ENCODE measurements at regions not wholly inside any gene's neighbourhood (a gene's known extent, or its start where the extent isn't known, plus 50 kb on each side); places are given as distances from the start of the nearest gene placed in this dataset.
"Not testable (repeated sequence)": the region's sequence is repeated elsewhere in the genome, so short reads cannot be mapped to it uniquely, and the experiment has no call there.

DNA sequence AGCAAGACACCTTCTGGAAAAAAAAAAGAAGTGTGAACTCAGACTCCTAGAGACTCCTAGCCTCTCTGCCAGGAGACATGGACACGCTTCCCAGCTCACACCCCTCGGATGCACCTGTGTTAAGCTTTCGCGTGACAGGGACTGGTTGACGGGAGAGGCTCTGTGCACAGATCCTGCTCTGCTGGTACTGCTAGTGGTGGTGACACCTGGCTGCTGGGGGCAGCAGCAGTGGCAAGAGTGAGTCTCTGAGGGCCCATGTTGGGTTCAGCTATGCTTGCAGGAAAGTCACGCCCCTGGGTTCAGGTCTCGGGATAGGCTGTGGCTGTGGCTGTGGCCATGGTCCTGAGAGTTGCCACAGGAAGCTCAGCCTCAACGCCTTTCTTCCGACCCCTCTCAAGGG is 81.1 kb downstream of the XRCC2 start:
- no peaks in the 10 kb centered on the region for H3K9me3 ChIP-seq (ENCODE audit: control insufficient read depth, insufficient read depth, low read length)
- H3K9ac ChIP-seq (ENCODE audit: low read depth, low read length) = no peak overlapping the region

DNA sequence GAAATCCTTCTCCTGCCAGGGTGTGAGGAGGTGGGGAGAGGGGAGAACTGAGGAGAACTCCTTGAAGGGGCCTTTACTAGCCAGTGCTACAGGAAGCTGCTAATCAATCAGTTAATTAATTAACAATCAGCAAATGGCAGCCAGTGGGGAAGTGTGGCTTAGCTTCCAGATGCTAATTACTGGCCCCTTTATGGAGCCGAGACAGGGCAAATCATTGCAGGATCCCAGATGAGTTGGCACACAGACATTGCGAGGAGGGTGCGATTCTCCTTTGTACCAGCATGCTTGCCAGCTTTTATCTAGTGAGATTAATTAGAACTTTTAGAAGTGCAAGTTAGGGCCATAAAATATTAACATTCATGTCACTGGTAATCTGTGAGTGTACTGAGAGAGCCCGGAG is 84.0 kb downstream of the XRCC2 start:
- Histone ChIP-seq H3K36me3 (ENCODE audit: insufficient read depth, low read length) (no peaks in the 10 kb centered on the region), H3K9ac (ENCODE audit: low read depth, low read length) (no peak overlapping the region), H3K4me1 (ENCODE audit: insufficient read depth, low read length) (no peaks in the 10 kb centered on the region), H3K9me3 (ENCODE audit: control insufficient read depth, insufficient read depth, low read length) (no peaks in the 10 kb centered on the region)

More for the DNA sequence above, 81.1 kb downstream of the XRCC2 start:
- H3K36me3 ChIP-seq (ENCODE audit: insufficient read depth, low read length) = no peaks in the 10 kb centered on the region
- H3K4me1 ChIP-seq (ENCODE audit: insufficient read depth, low read length) = no peaks in the 10 kb centered on the region

DNA sequence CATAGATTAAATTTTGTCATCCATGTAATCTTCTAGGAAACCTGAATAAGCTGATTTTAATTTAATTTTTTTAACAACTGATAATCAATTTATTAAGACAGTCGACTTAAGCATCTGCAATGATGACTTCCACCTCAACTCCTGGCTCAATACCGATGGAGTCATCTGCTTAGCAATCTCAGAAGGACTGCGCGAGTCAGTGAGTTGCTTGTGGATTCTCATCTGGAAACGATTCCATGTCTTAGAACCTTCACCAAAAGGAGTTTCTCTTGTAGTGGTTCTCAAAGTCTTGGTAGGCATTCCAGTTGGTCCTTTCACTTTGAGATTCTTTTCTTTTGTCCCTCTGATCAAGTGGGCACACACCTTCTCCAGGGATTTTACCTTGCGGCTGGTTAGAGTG is 85.5 kb downstream of the XRCC2 start:
- H3K36me3 ChIP-seq (ENCODE audit: insufficient read depth, low read length) = no peaks in the 10 kb centered on the region

DNA sequence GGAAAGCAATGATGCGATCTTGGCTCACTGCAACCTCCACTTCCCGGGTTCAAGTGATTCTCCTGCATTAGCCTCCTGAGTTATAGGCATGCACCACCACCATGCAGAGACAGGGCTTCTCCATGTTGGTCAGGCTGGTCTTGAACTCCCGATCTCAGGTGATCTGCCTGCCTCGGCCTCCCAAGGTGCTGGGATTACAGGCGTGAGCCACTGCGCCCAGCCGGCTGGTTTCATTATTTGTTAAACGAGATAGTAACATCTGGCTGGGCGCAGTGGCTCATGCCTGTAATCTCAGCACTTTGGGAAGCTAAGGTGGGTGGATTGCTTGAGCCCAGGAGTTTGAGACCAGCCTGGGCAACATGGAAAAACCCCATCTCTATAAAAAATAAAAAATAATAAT is 86.1 kb downstream of the XRCC2 start:
- not testable (repeated sequence) for H3K36me3 ChIP-seq (ENCODE audit: insufficient read depth, low read length); H3K9me3 ChIP-seq (ENCODE audit: control insufficient read depth, insufficient read depth, low read length); H3K9ac ChIP-seq (ENCODE audit: low read depth, low read length); H3K4me1 ChIP-seq (ENCODE audit: insufficient read depth, low read length)

More for the DNA sequence above, 85.5 kb downstream of the XRCC2 start:
- H3K9ac ChIP-seq (ENCODE audit: low read depth, low read length) = no peak overlapping the region
- no peaks in the 10 kb centered on the region for H3K9me3 ChIP-seq (ENCODE audit: control insufficient read depth, insufficient read depth, low read length)
- no peaks in the 10 kb centered on the region for H3K4me1 ChIP-seq (ENCODE audit: insufficient read depth, low read length)

DNA sequence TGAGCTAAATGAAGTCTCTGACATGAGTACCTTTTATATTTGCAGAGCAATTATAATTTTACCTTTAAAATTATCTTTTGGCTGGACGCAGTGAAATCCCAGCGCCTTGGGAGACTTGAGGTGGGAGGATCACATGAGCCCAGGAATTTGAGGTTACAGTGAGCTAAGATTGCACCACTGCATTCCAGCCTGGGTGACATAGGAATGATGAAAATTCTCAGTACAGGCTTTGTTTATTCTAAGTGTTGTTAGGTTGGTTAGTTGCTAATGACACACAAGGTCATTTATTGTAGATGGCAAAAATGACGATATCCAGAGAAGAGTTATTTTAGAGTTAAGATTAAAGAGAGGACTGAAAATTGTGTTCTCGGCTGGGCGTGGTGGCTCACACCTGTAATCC is 87.6 kb downstream of the XRCC2 start:
- no peaks in the 10 kb centered on the region for H3K36me3 ChIP-seq (ENCODE audit: insufficient read depth, low read length)
- no peak overlapping the region for H3K9ac ChIP-seq (ENCODE audit: low read depth, low read length)
- no peaks in the 10 kb centered on the region for H3K4me1 ChIP-seq (ENCODE audit: insufficient read depth, low read length)
- no peaks in the 10 kb centered on the region for H3K9me3 ChIP-seq (ENCODE audit: control insufficient read depth, insufficient read depth, low read length)

DNA sequence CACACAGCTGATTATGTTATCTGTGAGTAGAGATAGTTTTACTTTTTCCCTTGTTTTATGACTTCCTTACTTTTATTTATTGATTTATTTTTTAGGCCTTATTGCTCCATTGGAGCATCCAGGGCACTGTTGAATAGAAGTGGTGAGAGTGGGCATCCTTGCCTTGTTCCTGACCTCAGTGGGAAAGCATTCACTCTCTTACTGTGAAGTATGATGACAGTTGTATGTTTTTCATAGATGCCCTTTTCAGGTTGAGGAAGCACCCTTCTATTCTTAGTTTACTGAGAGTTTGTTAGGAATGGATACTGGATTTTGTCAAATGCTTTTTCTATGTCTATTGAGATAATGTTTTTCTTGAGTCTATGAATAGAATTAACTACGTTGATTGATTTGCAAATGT is 88.6 kb downstream of the XRCC2 start:
- Histone ChIP-seq H3K36me3 (ENCODE audit: insufficient read depth, low read length) (no peaks in the 10 kb centered on the region), H3K4me1 (ENCODE audit: insufficient read depth, low read length) (no peaks in the 10 kb centered on the region), H3K9me3 (ENCODE audit: control insufficient read depth, insufficient read depth, low read length) (no peaks in the 10 kb centered on the region), H3K9ac (ENCODE audit: low read depth, low read length) (no peak overlapping the region)

DNA sequence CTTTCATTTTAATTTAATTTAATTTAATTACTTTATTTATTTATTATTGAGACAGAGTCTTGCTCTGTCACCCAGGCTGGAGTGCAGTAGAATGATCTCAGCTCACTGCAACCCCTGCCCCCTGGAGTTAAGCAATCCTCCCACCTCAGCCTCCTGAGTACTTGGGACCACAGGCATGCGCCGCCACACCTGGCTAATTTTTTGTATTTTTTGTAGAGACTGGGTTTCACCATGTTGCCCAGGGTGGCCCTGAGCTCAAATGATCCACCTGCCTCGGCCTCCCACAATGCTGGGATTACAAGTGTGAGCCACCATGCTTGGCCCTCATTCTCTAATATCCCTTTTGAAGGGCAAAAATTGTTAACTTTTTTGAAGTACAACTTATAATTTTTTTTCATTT is 92.9 kb downstream of the XRCC2 start:
- Histone ChIP-seq H3K9ac (ENCODE audit: low read depth, low read length) (no peak overlapping the region), H3K4me1 (ENCODE audit: insufficient read depth, low read length) (no peaks in the 10 kb centered on the region), H3K9me3 (ENCODE audit: control insufficient read depth, insufficient read depth, low read length) (no peaks in the 10 kb centered on the region), H3K36me3 (ENCODE audit: insufficient read depth, low read length) (no peaks in the 10 kb centered on the region)

DNA sequence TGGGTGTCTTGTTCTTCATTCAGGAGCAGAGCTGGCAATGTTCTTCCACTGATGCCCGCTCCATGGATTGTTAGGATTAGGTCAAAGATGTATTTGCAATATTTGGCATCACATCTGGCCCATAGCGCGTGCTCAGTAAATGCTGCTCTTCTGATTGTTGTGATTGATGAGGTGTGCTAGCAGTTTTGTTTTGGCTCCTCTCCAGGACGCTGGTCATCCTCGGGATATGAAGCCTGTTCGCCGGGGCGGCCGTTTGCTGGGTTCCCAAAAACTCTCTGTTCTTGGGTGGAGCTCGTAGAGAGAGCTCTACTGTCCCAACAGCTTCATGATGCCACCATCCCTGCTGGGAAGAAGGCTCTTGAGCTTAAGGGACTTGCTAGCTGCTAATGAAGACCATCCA is 96.9 kb downstream of the XRCC2 start:
- H3K9me3 ChIP-seq (ENCODE audit: control insufficient read depth, insufficient read depth, low read length) = no peaks in the 10 kb centered on the region
- no peak overlapping the region for H3K9ac ChIP-seq (ENCODE audit: low read depth, low read length)
- no peaks in the 10 kb centered on the region for H3K4me1 ChIP-seq (ENCODE audit: insufficient read depth, low read length)
- H3K36me3 ChIP-seq (ENCODE audit: insufficient read depth, low read length) = 0 out of 2 replicates have a peak, but pooled peaks cover 2% of the 10 kb centered on the region

DNA sequence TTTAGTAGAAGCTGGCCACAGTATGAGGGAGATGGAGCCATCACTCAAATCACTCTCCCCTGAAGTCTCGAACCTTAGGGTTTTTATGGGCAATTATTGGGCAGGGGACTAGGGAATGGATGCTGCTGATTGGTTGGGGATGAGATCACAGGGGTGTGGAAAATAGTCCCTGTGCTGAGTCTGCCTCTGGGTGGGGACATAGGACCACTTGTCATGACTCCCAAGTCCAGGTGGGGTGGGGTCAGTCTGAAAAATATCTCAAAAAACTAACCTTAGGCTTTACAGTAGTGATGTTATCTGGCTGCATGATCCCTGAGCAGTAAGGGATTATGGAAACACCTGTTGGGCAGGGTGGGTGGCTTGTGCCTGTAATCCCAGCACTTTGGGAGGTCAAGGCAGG is 98.6 kb downstream of the XRCC2 start:
- Histone ChIP-seq H3K9ac (ENCODE audit: low read depth, low read length) (no peak overlapping the region), H3K9me3 (ENCODE audit: control insufficient read depth, insufficient read depth, low read length) (no peaks in the 10 kb centered on the region), H3K36me3 (ENCODE audit: insufficient read depth, low read length) (0 out of 2 replicates have a peak, but pooled peaks cover 2% of the 10 kb centered on the region), H3K4me1 (ENCODE audit: insufficient read depth, low read length) (no peaks in the 10 kb centered on the region)

DNA sequence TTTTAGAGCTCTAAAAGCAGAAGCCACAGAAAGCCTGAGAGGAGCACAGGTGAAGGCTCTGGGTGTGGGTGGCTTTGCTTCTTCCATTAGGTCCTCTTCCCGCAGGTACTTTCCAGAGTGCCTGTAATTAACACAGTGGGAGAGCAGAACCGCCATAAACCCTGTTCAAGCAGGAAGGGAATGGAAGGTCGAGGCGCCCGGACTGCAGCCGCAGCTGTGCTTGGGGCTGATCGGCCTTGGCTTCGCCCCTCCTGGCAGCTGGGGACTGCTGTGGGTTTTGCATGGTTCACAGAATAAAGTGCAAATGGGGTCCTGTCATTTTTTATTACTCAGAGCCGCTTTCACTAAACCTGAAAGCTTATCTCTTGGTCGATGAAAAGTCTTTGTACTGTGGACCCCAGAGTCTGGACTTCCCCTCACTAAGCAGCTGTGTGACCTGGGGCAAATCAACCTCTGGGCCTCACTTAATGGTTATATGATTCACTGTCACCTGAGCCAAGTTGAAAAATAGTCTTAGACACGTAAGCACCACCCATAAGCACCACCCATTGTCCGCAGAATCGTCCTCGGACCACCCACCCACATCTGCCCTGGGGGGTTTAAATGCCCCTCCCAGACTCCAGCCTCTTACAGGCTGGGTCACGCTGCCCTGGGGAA is 100.9 kb downstream of the XRCC2 start:
- Histone ChIP-seq H3K9me3 (ENCODE audit: control insufficient read depth, insufficient read depth, low read length) (no peaks in the 10 kb centered on the region), H3K4me1 (ENCODE audit: insufficient read depth, low read length) (no peaks in the 10 kb centered on the region), H3K36me3 (ENCODE audit: insufficient read depth, low read length) (0 out of 2 replicates have a peak, but pooled peaks cover 2% of the 10 kb centered on the region), H3K9ac (ENCODE audit: low read depth, low read length) (no peak overlapping the region)

DNA sequence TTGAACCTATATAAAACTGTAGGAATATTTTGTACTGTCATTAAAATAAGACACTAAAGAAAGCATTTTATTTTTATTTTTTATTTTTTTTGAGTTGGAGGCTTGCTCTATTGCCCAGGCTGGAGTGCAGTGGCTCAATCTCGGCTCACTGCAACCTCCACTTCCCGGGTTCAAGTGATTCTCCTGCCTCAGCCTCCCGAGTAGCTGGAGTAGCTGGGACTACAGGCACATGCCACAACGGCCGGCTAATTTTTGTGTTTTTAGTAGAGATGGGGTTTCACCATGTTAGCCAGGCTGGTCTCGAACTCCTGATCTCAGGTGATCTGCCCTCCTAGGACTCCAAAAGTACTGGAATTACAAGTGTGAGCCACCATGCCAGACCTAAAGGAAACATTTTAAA is 102.8 kb downstream of the XRCC2 start:
- not testable (repeated sequence) for H3K9ac ChIP-seq (ENCODE audit: low read depth, low read length); H3K4me1 ChIP-seq (ENCODE audit: insufficient read depth, low read length); H3K36me3 ChIP-seq (ENCODE audit: insufficient read depth, low read length); H3K9me3 ChIP-seq (ENCODE audit: control insufficient read depth, insufficient read depth, low read length)

DNA sequence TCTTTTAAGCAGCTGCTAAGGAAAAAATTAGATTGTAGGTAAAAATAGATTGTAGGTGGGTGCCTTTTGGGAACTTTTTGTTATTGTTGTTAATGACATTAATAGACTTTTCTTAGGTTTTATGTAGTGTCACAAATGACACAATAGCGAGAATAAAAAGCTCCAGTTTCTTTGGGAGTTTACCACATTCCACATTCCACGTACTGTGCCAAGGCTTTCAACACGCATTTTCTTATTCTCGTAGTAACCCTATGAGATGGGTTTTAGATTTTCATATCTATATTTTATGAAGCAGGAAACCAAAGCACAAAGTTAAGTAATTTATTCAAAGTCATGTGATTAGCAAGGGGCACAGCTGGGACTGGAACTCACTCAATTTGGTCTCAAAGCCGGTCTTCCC is 103.8 kb downstream of the XRCC2 start:
- H3K9me3 ChIP-seq (ENCODE audit: control insufficient read depth, insufficient read depth, low read length) = no peaks in the 10 kb centered on the region
- H3K36me3 ChIP-seq (ENCODE audit: insufficient read depth, low read length) = 0 out of 2 replicates have a peak, but pooled peaks cover 2% of the 10 kb centered on the region
- H3K9ac ChIP-seq (ENCODE audit: low read depth, low read length) = no peak overlapping the region
- H3K4me1 ChIP-seq (ENCODE audit: insufficient read depth, low read length) = no peaks in the 10 kb centered on the region

DNA sequence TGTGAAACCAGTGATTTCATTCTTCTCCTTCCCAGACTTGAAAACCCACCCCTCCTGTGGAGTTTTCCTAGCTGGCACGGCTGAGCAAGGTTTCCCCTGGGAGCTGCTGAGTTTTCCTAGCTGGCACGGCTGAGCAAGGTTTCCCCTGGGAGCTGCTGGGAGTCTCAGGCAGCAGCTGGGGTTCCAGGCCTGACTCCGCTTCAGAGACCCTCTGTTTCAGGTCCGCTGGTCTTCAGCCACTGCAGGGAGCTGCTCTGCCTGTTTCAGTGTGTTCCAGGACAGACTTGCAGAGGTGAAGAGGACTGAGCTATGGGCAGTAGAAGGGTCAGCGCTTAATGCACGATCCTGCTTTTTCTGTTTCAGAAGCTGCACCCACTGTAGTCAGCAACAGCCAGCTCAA is 104.9 kb downstream of the XRCC2 start:
- no peaks in the 10 kb centered on the region for H3K9me3 ChIP-seq (ENCODE audit: control insufficient read depth, insufficient read depth, low read length)
- no peak overlapping the region for H3K9ac ChIP-seq (ENCODE audit: low read depth, low read length)
- H3K4me1 ChIP-seq (ENCODE audit: insufficient read depth, low read length) = no peaks in the 10 kb centered on the region
- no peaks in the 10 kb centered on the region for H3K36me3 ChIP-seq (ENCODE audit: insufficient read depth, low read length)

DNA sequence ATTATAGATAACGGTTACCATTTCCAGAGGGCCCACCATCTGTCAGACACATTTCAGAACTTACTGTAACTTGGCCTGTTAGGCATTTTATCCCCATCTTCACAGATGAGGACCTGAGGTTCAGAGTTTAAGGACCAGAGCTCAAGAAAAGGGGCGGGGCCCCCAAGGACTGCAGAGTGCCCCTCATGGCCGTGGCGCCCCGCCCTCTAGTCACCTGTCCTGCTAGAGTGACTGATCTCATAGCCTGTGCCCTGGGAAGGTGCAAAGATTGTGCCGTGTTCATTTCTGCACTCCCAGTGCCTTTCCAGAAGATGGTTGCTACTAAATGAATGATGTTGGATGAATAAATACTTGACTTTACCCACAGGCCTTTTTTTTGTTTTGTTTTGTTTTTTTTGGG is 107.0 kb downstream of the XRCC2 start:
- Histone ChIP-seq H3K9ac (ENCODE audit: low read depth, low read length) (no peak overlapping the region), H3K4me1 (ENCODE audit: insufficient read depth, low read length) (no peaks in the 10 kb centered on the region), H3K36me3 (ENCODE audit: insufficient read depth, low read length) (no peaks in the 10 kb centered on the region), H3K9me3 (ENCODE audit: control insufficient read depth, insufficient read depth, low read length) (no peaks in the 10 kb centered on the region)

DNA sequence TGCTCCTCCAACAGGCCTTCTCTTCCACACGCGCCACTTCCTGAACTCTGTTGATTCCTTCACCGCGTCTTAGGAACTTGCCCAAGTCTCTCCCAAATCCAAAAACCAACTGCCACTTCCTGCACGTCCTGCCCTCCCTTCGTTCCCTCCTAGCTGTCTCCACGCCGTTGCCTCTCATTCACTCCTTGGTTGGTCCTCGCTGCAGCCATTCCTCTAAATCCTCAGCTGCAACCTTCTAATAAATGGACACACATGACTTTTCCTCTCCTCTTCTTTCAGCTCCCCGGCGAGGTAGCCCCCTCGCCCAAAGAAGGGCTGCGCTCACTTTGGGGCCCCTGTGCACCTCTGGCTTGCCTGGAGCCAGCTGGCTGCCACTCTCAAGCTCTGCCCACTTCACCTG is 110.2 kb downstream of the XRCC2 start:
- Histone ChIP-seq H3K4me1 (ENCODE audit: insufficient read depth, low read length) (no peaks in the 10 kb centered on the region), H3K36me3 (ENCODE audit: insufficient read depth, low read length) (no peaks in the 10 kb centered on the region), H3K9ac (ENCODE audit: low read depth, low read length) (no peak overlapping the region), H3K9me3 (ENCODE audit: control insufficient read depth, insufficient read depth, low read length) (no peaks in the 10 kb centered on the region)
